ENCODE measurements at regions not wholly inside any gene's neighbourhood (a gene's known extent, or its start where the extent isn't known, plus 50 kb on each side); places are given as distances from the start of the nearest gene placed in this dataset.

- H3K9me3 ChIP-seq (ENCODE audit: control insufficient read depth, insufficient read depth, low read length) = no peaks in the 10 kb centered on the region
- H3K4me3 ChIP-seq (ENCODE audit: insufficient read depth, low read depth, low read length) = no peak overlapping the region
- no peak overlapping the region for H3K27ac ChIP-seq (ENCODE audit: insufficient read depth, low read length)
- no peak overlapping the region for H2BK120ac ChIP-seq (ENCODE audit: low read depth, low read length)
- TF ChIP-seq MAFK (IDR thresholded peaks at IDR 0.05; ENCODE audit: low read depth, low read length) = no peak
- TF ChIP-seq RCOR1 (IDR thresholded peaks at IDR 0.05; ENCODE audit: insufficient replicate concordance, low read length) = no peak
- TF ChIP-seq, protein P1, sequence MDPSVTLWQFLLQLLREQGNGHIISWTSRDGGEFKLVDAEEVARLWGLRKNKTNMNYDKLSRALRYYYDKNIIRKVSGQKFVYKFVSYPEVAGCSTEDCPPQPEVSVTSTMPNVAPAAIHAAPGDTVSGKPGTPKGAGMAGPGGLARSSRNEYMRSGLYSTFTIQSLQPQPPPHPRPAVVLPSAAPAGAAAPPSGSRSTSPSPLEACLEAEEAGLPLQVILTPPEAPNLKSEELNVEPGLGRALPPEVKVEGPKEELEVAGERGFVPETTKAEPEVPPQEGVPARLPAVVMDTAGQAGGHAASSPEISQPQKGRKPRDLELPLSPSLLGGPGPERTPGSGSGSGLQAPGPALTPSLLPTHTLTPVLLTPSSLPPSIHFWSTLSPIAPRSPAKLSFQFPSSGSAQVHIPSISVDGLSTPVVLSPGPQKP (IDR thresholded peaks at IDR 0.05; ENCODE audit: borderline replicate concordance, low read depth, low read length) = no peak
- TF ChIP-seq CTCF (conservative IDR thresholded peaks at IDR 0.05; ENCODE audit: low read depth, low read length) = no peak
- no peak for TF ChIP-seq RFX5 (IDR thresholded peaks at IDR 0.05; ENCODE audit: low read depth, low read length)
- TF ChIP-seq MXI1 (IDR thresholded peaks at IDR 0.05; ENCODE audit: borderline replicate concordance, low read depth, low read length) = no peak
- no peak for TF ChIP-seq USF2 (IDR thresholded peaks at IDR 0.05; ENCODE audit: low read depth, low read length)
- TF ChIP-seq CEBPB (IDR thresholded peaks at IDR 0.05; ENCODE audit: low read depth, low read length) = no peak
- H3K56ac ChIP-seq (ENCODE audit: extremely low read depth, insufficient read depth, low read length) = no peak overlapping the region
- H4K20me1 ChIP-seq (ENCODE audit: insufficient read depth, low read length) = no peaks in the 10 kb centered on the region; the same call in 1 of the 2 replicates
- H4K8ac ChIP-seq (ENCODE audit: low read depth in 2 of 2, low read length in 2 of 2) = no peak overlapping the region
- no peak overlapping the region for H2AFZ ChIP-seq (replicated peaks; ENCODE audit: low read length, poor library complexity)
- no peak overlapping the region for H3K4me2 ChIP-seq (ENCODE audit: low read depth, low read length)
- no peaks in the 10 kb centered on the region for H3K9me1 ChIP-seq (ENCODE audit: insufficient read depth, low read length)
- H3K79me1 ChIP-seq (ENCODE audit: low read depth in 1 of 2, low read length in 2 of 2) = no peaks in the 10 kb centered on the region
- ATAC-seq (ENCODE audit: low read depth) = no peak
- H2BK5ac ChIP-seq (ENCODE audit: low read depth, low read length, poor library complexity, severe bottlenecking) = no peak overlapping the region
- CTCF ChIA-PET = no interaction called here
- H3K18ac ChIP-seq (ENCODE audit: low read depth, low read length) = no peak overlapping the region
- H3K36me3 ChIP-seq (ENCODE audit: control insufficient read depth, insufficient read depth, low read length) = no peaks in the 10 kb centered on the region
- no TSS peak for BruUV-seq (replicated peaks)
- H3K4me1 ChIP-seq (ENCODE audit: control insufficient read depth, insufficient read depth, low read length) = no peaks in the 10 kb centered on the region
- H3K9ac ChIP-seq (ENCODE audit: low read depth, low read length) = no peak overlapping the region
- no peak overlapping the region for H4K91ac ChIP-seq (ENCODE audit: insufficient read depth, low read depth, low read length)
- no peak for DNase-seq
- POLR2A ChIA-PET (ENCODE audit: unreplicated experiment) = interaction anchor here (0.5 kb wide), 1 partner anchor 28 kb away, joined by 8 read pairs; no protein-coding TSS in a partner anchor
- H3K27me3 ChIP-seq (ENCODE audit: control insufficient read depth, insufficient read depth, low read length) = peaks cover 12% of the 10 kb centered on the region; the same call in 1 of the 2 replicates
- no peak overlapping the region for H4K5ac ChIP-seq (ENCODE audit: low read depth, low read length)
- H3K14ac ChIP-seq (replicated peaks; ENCODE audit: low read depth, low read length) = no peak overlapping the region
- H2BK15ac ChIP-seq (ENCODE audit: low read depth, low read length) = no peak overlapping the region
- no peak overlapping the region for H2AK9ac ChIP-seq (replicated peaks; ENCODE audit: low read depth, low read length, poor library complexity)
- no peak overlapping the region for H3K4ac ChIP-seq (ENCODE audit: low read depth, low read length)
- dilution Hi-C loops (cut with HindIII; ENCODE audit: low sequenced_read_pairs, unreplicated experiment) (no loop called here), in situ Hi-C loops (cut with MboI; ENCODE audit: low sequenced_read_pairs) (no loop called here), intact Hi-C loops (cut with micrococcal nuclease) (no loop called here)
- H2AK5ac ChIP-seq (ENCODE audit: low read depth, low read length) = no peak overlapping the region
- 77% methylated on average over 6 of the region's 19 CpGs; no CpG with 5 or more reads in 1 of the 2 experiments for WGBS, 2 experiments (ENCODE audit: extremely low coverage in 2 of 2, insufficient read length in 1 of 2)
- H3K23ac ChIP-seq (ENCODE audit: low read depth, low read length) = no peak overlapping the region
- H2BK20ac ChIP-seq (ENCODE audit: low read depth, low read length) = no peak overlapping the region
Observed at GRCh38 chr14:101120641-101121507, 217.4 kb upstream of the RTL1 start.
